EH (cell line): ENCODE measurements at regions not wholly inside any gene's neighbourhood (a gene's known extent, or its start where the extent isn't known, plus 50 kb on each side); places are given as distances from the start of the nearest gene placed in this dataset.
A peak's percentile ranks its signal among the peaks of the same experiment; 100 is the strongest.
"Not testable (repeated sequence)": the region's sequence is repeated elsewhere in the genome, so short reads cannot be mapped to it uniquely, and the experiment has no call there.

Experiments
- DNase-seq: peaks from one replicate; pipeline ENCODE4 v3.0.0-alpha.2; 2015; ENCODE audit warnings: low read depth

DNA sequence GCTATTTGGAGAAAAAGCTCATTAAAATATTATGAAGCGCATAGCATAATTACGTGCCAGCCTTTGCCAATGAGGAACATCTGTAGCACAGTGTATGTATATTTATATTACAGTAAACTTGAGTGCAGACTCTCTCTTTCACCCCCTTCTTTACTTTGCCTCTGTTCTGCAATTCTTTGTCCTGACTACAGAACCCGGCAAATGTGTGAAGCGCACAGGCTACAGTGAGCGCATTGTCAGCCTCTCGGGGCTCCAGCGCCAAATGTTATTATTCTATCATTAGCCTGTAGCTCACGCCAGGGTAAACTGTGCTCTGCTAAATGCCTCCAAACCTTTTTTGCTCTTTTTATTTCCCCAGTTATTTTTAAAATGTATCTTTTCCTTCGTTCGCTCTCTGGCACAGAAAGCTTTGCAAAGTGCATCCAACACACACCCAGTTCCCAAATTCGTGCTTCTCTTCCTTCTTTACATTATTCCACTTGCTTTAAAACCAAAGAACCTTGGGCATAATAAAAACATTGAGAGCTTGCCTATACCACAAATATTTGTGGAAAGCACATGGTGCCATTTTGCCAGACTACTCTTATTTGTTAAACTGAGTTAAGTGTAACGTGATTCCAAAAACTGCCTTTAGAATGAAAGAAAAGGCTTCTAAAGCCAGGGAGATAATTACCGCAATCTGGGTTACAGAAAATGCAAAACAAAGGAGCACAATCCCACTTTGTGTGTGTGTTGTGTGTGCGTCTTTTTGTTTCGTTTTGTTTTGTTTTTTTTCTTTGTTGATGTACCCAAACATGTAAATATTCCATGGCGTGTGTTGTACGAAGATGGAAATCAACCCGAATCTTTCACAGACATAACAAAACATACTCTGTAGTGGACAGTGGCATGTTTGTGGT lies 164.1 kb upstream of the MPDZ start:
- DNase-seq, result no peak

DNA sequence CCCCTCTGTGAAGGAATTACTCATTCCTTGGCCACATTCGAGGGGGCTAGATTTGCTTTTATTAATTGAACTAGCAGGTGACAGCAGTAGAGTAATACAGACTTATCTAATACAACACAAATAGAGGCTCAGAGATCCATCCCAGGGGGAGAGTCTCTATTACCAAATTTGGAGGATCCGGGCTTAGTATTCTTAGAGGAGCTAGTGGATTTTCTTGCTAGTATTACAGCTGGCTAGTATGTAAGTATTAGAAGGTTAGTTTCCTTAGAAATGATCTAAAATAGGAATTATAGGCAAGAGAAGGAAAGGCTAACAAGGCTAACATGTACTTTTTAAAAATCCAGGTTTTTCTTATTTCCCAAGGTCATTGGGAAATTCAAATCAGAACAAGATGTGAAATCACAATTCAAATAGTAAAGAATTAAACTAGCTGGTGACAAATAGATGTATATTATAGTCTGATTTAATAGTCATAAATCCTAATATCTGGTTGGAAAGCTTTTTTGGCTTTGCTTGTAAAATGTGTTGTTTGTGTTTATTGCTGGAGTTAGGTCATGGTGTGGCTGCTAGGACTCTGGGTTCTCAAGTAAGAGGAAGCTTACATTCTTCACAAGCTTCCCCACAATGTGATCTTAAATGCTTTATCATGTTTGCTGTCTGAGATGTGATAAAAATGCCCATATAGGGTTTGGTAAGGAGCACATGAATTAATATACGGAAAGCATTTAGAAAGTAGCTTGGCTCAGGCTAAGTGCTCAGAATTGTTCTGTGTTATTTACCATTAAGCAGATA lies 160.4 kb upstream of the MPDZ start:
- no peak for DNase-seq

DNA sequence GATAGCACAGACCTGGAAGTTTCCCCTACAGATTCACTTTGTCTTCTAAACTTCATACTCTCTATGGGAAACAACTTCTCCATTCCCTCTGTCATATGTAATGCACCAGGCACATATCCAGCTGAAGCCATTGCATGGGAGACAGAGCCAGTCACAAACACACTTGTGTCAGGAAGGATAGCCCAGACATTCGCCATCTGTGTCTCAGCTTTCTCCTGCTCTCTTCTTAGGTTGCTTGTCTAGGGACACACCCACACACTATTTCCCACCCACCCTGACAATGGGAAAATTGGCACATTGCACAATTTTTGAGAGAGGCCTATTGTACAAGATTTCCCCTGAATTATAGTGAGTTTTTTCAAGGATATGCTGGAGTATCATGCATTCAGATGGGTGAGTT lies 158.4 kb upstream of the MPDZ start:
- no peak for DNase-seq

DNA sequence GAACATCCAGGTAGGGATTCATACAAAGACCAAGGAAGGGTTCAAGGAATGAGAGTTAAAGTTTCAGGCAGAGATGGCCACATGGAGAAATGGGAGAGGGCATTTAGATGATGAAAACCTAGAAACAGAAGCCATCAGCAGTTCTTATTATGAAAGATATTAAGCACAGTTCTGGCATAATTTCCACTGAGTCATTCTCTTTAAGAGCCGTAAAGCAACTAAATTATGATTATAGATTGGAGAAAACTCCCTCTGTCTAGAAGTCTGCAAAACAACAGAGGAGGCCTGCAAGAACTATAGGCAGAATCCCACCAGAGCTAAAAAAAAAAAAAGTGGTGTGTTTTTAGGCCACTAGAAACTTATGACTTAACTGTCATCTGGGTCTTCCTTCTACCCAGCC lies 157.1 kb upstream of the MPDZ start:
- no peak for DNase-seq

DNA sequence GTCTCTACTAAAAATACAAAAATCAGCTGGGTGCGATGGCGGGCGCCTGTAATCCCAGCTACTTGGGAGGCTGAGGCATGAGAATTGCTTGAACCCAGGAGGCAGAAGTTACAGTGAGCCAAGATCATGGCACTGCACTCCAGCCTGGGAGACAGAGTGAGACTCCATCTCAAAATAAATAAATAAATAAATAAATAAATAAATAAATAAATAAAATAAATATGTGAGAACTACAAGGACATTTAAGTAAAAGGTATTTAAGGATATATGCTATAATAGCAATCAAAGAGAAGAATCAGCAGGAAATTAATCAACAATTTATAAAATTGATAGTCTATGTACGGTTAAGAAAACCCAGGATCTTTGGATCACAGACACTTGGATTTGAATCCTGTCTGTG lies 154.0 kb upstream of the MPDZ start:
- not testable (repeated sequence) for DNase-seq

GRCh38 chr9:13432904-13433303 lies 153.4 kb upstream of the MPDZ start:
- no peak for DNase-seq

- no peak for DNase-seq
Measured at GRCh38 chr9:13431692-13432091, 152.2 kb upstream of the MPDZ start.

GRCh38 chr9:13431222-13431536 lies 151.7 kb upstream of the MPDZ start:
- no peak for DNase-seq

DNA sequence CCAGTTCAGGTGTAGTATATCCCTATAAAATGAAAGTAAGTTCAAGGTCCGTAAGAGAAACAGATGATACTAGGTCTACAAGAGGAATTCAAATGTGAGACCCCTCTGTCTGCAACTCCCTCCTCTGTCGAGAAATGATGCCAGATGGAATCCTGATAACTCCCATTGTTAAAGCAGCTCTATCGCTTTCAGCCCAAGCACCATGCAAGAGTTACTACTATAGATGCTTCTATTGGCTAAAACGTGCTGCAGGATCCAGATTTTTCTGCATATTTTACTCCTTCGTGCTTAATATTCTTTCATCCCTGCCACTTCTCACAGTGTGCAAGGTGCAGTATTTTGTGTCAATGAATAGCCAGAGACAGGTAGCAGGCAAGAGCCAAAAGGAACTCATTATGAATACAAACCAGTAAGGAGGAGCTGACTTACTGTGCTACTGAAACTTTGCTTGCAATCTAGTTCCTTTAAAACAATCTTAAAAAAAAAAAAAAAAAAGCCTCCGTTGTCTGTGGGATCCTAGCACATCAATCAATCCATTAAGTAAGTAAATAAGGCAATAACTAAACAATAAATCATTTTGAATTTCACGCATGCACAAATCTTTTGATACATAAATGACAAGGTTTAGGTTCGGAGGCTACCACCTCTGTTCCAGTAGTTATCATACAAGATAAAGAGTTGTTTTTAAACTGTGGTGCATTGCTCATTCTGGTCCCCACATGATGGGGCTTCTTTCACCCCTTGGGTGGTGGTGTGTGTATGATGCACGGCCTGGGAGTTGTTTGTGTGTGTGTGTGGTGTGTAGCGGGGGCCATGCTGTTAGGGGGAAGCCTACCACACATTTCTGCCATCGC lies 151.1 kb upstream of the MPDZ start:
- DNase-seq, result no peak

DNA sequence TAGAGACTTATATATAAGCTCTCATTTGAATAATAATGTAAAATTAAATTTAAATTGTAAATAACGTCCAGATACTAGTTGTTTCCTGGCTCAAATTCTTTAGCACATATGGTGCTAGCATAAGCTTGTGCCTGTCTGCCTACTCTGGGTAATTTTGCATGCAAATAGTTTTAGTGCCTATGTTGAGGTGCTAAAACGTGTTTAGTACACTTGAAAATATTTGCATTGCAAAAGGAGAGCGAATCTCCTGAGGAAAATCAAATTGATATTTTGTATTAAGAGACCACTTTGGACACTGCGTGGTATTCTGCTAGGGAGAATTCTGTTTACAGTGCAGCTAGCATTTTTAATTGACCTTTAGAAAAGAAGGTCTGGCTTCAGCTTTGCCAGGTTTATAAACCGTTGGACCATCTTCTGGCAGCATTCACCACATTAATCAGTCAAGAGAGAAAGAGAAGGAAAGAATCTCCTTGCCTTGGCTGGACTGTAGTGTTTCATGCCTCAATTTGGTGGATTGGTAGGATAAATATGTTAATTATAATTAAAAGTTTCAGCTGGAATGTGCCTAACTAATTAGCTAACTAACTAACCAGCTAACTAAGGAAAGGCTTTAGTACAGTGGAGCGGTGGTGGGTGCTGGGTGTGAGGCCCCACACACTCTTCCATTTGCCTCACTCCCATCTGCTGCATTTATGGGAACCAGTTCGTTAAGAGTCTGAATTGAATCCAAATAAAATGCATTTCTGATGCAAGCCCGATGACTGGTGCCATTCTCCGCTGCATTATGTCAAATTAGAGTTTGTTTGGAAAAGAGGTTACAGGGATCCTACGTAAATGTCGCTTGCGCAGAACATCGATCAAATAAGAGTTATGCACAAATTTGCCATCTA lies 150.1 kb upstream of the MPDZ start:
- DNase-seq, result no peak

DNA sequence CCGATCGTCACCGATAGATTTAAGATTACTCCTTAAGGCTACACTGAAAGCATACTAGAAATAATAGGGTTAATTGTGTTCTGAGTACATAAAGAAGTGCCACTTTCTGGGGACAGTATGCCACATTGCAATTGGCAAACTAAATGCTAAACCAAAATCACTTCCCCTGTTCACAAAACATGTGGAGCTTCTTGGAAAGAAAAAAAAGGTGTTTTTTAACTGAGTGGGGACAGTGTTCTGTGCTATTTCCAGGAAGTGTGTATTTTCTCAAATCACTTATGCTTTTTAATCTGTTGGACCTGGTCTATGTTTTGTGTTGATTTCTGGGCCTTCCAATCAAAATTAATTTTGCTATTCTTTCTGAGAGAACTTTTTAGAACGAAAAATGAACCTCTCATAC lies 149.3 kb upstream of the MPDZ start:
- DNase-seq, result no peak

- peak; percentile 51 for DNase-seq
Measured at GRCh38 chr9:13427587-13427986, 148.1 kb upstream of the MPDZ start.

DNA sequence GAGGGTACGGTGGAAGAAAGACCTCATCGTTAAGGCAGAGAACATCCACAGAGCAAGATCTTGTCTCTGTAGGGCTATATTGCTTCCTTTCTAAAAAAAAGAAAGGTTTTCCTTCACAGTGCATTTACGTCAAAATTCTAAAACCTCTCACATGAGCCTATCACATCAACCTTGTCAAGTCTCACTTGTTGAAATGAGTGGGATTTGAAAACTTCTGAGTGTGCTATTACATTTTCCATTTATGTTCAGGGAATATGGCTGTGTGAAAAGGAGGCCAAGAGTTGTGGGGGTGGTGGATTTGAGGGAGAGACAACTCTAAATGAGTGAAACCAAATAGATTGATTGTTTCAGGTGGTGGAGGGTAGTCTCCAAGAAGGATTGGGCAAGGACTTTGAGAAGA lies 147.1 kb upstream of the MPDZ start:
- DNase-seq, result no peak

DNA sequence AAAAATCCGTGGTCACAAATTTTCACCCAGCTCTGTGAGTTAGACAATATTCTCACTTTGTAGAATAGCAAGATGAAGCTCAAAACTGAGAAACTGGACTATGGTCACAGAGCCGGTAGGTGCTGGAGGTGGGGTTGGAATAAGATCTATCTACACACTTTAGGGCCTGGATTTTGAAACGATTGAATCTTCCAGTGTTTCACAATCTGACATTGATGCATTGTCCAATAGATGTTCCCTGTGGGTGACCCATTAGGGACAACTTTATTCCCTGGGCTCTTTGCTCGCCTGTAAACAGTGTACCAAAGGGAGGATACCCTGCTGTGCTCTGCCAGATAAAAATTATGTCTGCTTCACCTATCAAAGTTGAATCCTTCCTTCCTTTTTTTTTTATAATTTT lies 145.4 kb upstream of the MPDZ start:
- no peak for DNase-seq

- no peak for DNase-seq
Measured at GRCh38 chr9:13424204-13424603, 144.7 kb upstream of the MPDZ start.

- no peak for DNase-seq
Measured at GRCh38 chr9:13414349-13414748, 134.9 kb upstream of the MPDZ start.

DNA sequence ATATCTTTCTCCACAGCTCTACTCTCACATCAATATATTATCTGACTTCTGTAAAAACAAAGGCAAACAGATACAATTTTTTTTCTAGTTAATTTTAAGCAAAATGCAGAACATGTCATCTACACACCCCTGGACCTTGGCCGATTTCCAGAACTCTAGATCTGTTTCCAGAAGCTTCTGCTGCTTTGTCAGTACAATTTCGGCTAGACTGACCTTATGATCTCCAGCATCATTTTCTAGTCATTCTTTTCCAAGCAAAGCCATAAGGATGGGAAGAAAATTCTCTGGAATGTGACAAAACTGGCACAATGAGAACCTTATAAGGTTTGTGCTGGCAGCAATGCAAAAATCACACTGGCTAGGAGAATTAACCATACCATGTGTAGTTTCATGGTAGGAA lies 132.8 kb upstream of the MPDZ start:
- DNase-seq, result peak; percentile 6

DNA sequence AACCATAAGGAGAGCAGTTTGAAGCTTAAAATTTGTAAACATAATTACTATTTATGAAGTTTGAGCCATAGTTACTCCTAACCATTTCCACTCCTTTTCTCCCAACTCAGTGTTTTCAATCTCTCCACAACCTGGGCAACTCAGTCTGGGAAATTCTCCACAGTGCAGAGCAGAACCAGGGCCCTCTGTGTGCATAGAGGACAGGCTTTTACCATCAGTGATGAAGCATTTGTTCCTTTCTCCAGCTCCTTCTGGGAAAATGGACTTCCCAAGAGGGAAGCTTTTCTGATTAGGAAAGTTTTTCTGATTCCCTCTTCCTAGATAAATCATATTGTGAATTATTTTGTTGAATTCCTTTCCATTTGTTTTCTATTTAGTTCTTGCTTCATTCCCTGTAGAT lies 132.3 kb upstream of the MPDZ start:
- no peak for DNase-seq

DNA sequence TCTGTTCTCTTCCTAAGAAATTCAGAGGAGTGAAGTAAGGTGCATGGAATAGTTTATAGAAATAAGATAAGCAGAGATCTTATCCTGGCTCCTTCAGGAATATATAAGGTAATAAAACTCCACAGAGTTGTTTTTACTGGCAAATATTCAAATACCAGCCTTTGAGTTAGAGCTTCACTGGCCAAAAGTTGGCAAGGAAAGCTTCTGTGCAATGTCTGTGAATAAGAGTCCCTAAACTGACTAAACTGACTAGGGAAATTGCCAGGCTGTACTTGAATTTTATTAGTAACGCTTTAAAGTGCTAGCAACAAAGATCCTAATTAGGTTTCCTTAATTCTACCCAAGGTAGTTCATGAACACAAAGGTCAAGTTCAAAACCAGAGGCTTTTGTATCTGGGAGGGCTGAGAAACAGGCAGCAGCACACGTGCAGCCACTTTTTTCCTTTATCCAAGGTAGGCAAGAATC lies 131.1 kb upstream of the MPDZ start:
- peak; percentile 14 for DNase-seq

DNA sequence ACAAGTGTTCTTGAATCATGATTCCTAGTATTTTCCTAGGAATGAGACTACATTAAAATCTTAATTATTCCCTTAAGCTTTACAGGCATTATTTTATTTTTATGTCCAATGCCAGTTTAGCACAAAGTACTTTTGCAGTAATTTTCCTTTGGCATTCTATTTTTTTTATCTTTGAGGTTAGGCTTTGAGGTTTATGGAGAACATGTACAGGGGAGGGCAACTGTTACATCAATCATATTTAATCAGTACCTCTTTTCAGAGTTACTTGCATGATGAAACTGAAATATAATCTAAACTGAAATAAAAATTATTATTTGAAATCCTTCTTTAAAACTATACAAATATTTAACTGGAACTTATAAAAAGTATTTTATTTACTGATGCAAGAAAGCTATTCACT lies 118.2 kb upstream of the MPDZ start:
- DNase-seq, result no peak

DNA sequence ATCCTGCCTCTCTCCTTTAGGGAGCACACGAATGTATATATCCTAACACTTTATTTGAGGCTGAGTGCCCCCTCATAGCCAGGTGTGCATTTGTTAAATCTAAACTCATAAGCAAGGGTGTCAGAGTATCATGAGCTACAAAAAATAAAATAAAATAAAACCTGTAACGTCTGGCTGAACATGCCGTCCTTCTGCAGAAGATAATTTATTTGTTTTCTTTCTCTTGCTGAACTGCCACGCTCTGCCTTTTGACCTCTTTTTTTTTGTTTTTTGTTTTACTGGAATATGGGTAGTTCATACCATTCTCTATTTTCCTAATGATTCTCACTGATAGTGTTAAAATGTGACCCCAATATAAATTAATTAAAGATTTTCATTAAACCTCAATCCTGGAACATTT lies 117.7 kb upstream of the MPDZ start:
- no peak for DNase-seq

GRCh38 chr9:13396418-13396817 lies 116.9 kb upstream of the MPDZ start:
- DNase-seq, result no peak
